ENCODE measurements at regions not wholly inside any gene's neighbourhood (a gene's known extent, or its start where the extent isn't known, plus 50 kb on each side); places are given as distances from the start of the nearest gene placed in this dataset.

- no peak overlapping the region for H3K27ac ChIP-seq
- TF ChIP-seq CTCF (IDR thresholded peaks at IDR 0.05) = no peak
- H3K4me3 ChIP-seq = no peak overlapping the region
- DNase-seq (ENCODE audit: low spot score) = no peak
Measured at GRCh38 chr12:113622410-113622809, 150.7 kb upstream of the LHX5 start.

- no peak for TF ChIP-seq CTCF (IDR thresholded peaks at IDR 0.05)
- no peak for DNase-seq (ENCODE audit: low spot score)
- Histone ChIP-seq H3K27ac (no peak overlapping the region), H3K4me3 (no peak overlapping the region)
Measured at GRCh38 chr12:113620437-113620976, 148.8 kb upstream of the LHX5 start.

GRCh38 chr12:113619202-113619601, 147.5 kb upstream of the LHX5 start:
- Histone ChIP-seq H3K4me3 (no peak overlapping the region), H3K27ac (no peak overlapping the region)
- DNase-seq (ENCODE audit: low spot score) = no peak
- no peak for TF ChIP-seq CTCF (IDR thresholded peaks at IDR 0.05)

- H3K4me3 ChIP-seq = no peak overlapping the region
- DNase-seq (ENCODE audit: low spot score) = no peak
- TF ChIP-seq CTCF (IDR thresholded peaks at IDR 0.05) = no peak
- H3K27ac ChIP-seq = no peak overlapping the region
Measured at GRCh38 chr12:113613414-113613813, 141.7 kb upstream of the LHX5 start.

GRCh38 chr12:113612793-113613192, 141.1 kb upstream of the LHX5 start:
- TF ChIP-seq CTCF (IDR thresholded peaks at IDR 0.05) = no peak
- no peak for DNase-seq (ENCODE audit: low spot score)

GRCh38 chr12:113612076-113612728, 140.5 kb upstream of the LHX5 start:
- peak; percentile 26 for DNase-seq (ENCODE audit: low spot score)
- no peak for TF ChIP-seq CTCF (IDR thresholded peaks at IDR 0.05)
- Histone ChIP-seq H3K27ac (no peak overlapping the region), H3K4me3 (no peak overlapping the region)

More at GRCh38 chr12:113612793-113613192, 141.1 kb upstream of the LHX5 start:
- no peak overlapping the region for H3K4me3 ChIP-seq
- H3K27ac ChIP-seq = no peak overlapping the region

GRCh38 chr12:113611652-113612051, 140.0 kb upstream of the LHX5 start:
- DNase-seq (ENCODE audit: low spot score) = no peak
- Histone ChIP-seq H3K27ac (no peak overlapping the region), H3K4me3 (no peak overlapping the region)

More at GRCh38 chr12:113611652-113612051, 140.0 kb upstream of the LHX5 start:
- TF ChIP-seq CTCF (IDR thresholded peaks at IDR 0.05) = no peak

Data from coronary artery (tissue), 2 donors.